A673 (cell line): ENCODE measurements at regions not wholly inside any gene's neighbourhood (a gene's known extent, or its start where the extent isn't known, plus 50 kb on each side); places are given as distances from the start of the nearest gene placed in this dataset.

Experiments used
- BruUV-seq: library from RNA; stranded (reverse); fragments of 400-500 nt; replicated peaks from 2 replicates; lab custom pipeline; 2021; lab: Mats Ljungman, UMichigan
- CTCF ChIA-PET: fragments of 300-600 bp; sonication (Branson Sonifier 250); formaldehyde crosslinking; loops from one replicate; lab custom pipeline; 2022; ENCODE audit warnings: antibody characterized with exemption; lab: Charles Lee
- POLR2A ChIA-PET: fragments of 300-600 bp; sonication (Branson Sonifier 250); formaldehyde crosslinking; loops from one replicate; lab custom pipeline; 2022; ENCODE audit warnings: antibody characterized with exemption; ENCODE audit not compliant: low non-redundant PET; lab: Charles Lee
- DNase-seq: peaks from one replicate; pipeline ENCODE4 v3.0.0-alpha.2; 2015; ENCODE audit warnings: low spot score
- H3K27ac ChIP-seq: fragments of 200-600 bp; sonication (generic); 2 replicates; pipeline ENCODE4 v1.5.1; 2016; ENCODE audit warnings: mixed run types, low read depth, mild to moderate bottlenecking, mixed read lengths, antibody characterized with exemption, low read length; ENCODE audit not compliant: poor library complexity, severe bottlenecking
- H3K27me3 ChIP-seq: fragments of 200-600 bp; sonication (generic); replicated peaks from 2 replicates; pipeline ENCODE4 v1.6.1; 2017; ENCODE audit warnings: mixed run types, low read depth, mild to moderate bottlenecking, mixed read lengths, antibody characterized with exemption, low read length; ENCODE audit not compliant: insufficient read depth, poor library complexity
- H3K36me3 ChIP-seq: fragments of 200-600 bp; sonication (generic); 2 replicates; pipeline ENCODE4 v1.6.1; 2016; ENCODE audit warnings: mixed run types, mild to moderate bottlenecking, mixed read lengths, antibody characterized with exemption, low read length; ENCODE audit not compliant: insufficient read depth, poor library complexity, severe bottlenecking
- H3K4me1 ChIP-seq: fragments of 200-600 bp; sonication (generic); 2 replicates; pipeline ENCODE4 v1.6.1; 2017; ENCODE audit warnings: mixed run types, mild to moderate bottlenecking, mixed read lengths, antibody characterized with exemption, low read length; ENCODE audit not compliant: insufficient read depth, poor library complexity, severe bottlenecking
- H3K4me3 ChIP-seq: fragments of 200-600 bp; sonication (generic); 2 replicates; pipeline ENCODE4 v1.5.1; 2016; ENCODE audit warnings: low read depth, mixed run types, mild to moderate bottlenecking, mixed read lengths, low read length; ENCODE audit not compliant: poor library complexity, severe bottlenecking
- H3K9me3 ChIP-seq: fragments of 200-600 bp; sonication (generic); 2 replicates; pipeline ENCODE4 v1.6.1; 2016; ENCODE audit warnings: mixed run types, low read depth, mild to moderate bottlenecking, mixed read lengths, antibody characterized with exemption, low read length; ENCODE audit not compliant: poor library complexity, severe bottlenecking
- EZH2 ChIP-seq: fragments of 200-600 bp; sonication (generic); IDR thresholded peaks from 2 replicates; pipeline ENCODE4 v1.6.1; 2017; ENCODE audit warnings: borderline replicate concordance, low read depth, mild to moderate bottlenecking, mixed read lengths, antibody characterized with exemption, low read length; ENCODE audit not compliant: poor library complexity, severe bottlenecking
- intact Hi-C: fragments of 100-400 bp; cut with micrococcal nuclease; formaldehyde crosslinking; loops from one replicate; pipeline ENCODE4 v1.10.0; 2022; ENCODE audit not compliant: unreplicated experiment
- TF ChIP-seq, protein P1 (sequence below): fragments of 300-800, 200-600 bp; sonication (generic); conservative IDR thresholded peaks from 2 replicates; pipeline ENCODE4 v1.5.1; 2017; ENCODE audit warnings: low read depth, mild to moderate bottlenecking, antibody characterized with exemption, low read length, moderate library complexity, mixed read lengths

DNA sequence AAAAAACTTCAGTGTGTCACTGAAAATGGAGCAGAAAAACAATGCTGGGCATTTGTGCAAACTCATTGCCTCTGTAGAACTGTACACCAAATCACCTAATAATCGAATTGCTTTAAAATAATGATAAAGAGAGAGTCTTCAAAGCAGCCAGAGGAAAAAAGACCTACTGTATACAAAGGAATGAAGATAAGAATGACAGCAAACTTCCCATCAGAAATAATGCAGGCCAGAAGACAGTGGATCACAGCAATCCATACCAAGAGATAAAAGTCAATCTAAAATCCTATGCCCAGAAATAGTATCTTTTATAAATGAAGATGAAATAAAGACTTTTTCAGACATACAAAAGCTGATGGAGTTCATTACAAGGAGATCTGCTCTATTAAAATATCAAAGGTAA, 134.7 kb upstream of the VEPH1 start:
- no TSS peak for BruUV-seq
- POLR2A ChIA-PET: no interaction called here
- CTCF ChIA-PET: no interaction called here

DNA sequence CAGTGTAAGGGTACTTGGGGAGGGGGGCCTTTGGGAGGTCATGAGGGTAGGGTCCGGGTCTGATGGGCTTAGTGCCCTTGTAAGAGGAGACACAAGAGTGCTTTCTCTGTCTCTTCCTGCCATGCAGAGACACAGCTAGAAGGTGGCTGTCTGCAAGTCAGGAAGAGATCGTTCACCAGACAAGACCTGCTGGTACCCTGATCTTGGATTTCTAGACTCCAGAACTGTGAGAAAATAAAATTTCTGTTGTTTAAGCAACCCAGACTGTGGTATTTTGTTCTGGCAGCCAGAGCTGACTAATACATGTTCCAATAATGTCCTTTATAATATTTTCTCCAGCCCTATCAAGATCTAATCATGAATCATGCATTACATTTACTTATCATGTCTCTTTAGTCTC, 130.0 kb upstream of the VEPH1 start:
- intact Hi-C loops: no loop called here
- ChIA-PET POLR2A (no interaction called here), CTCF (no interaction called here)
- Histone ChIP-seq H3K9me3 (peaks cover 8% of the 10 kb centered on the region), H3K4me3 (no peak overlapping the region), H3K4me1 (no peaks in the 10 kb centered on the region), H3K27ac (no peak overlapping the region), H3K27me3 (peaks cover 44% of the 10 kb centered on the region), H3K36me3 (no peaks in the 10 kb centered on the region)
- BruUV-seq: no TSS peak
- no peak for DNase-seq
- TF ChIP-seq, protein P1, sequence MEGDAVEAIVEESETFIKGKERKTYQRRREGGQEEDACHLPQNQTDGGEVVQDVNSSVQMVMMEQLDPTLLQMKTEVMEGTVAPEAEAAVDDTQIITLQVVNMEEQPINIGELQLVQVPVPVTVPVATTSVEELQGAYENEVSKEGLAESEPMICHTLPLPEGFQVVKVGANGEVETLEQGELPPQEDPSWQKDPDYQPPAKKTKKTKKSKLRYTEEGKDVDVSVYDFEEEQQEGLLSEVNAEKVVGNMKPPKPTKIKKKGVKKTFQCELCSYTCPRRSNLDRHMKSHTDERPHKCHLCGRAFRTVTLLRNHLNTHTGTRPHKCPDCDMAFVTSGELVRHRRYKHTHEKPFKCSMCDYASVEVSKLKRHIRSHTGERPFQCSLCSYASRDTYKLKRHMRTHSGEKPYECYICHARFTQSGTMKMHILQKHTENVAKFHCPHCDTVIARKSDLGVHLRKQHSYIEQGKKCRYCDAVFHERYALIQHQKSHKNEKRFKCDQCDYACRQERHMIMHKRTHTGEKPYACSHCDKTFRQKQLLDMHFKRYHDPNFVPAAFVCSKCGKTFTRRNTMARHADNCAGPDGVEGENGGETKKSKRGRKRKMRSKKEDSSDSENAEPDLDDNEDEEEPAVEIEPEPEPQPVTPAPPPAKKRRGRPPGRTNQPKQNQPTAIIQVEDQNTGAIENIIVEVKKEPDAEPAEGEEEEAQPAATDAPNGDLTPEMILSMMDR: no peak
- TF ChIP-seq EZH2: no peak

More for the DNA sequence above, 134.7 kb upstream of the VEPH1 start:
- no peak for TF ChIP-seq EZH2
- TF ChIP-seq, protein P1: no peak
- intact Hi-C loops: no loop called here
- DNase-seq: no peak
- Histone ChIP-seq H3K4me3 (no peak overlapping the region), H3K27ac (no peak overlapping the region), H3K36me3 (no peaks in the 10 kb centered on the region), H3K4me1 (no peaks in the 10 kb centered on the region), H3K9me3 (peaks cover 8% of the 10 kb centered on the region), H3K27me3 (peaks cover 9% of the 10 kb centered on the region)

DNA sequence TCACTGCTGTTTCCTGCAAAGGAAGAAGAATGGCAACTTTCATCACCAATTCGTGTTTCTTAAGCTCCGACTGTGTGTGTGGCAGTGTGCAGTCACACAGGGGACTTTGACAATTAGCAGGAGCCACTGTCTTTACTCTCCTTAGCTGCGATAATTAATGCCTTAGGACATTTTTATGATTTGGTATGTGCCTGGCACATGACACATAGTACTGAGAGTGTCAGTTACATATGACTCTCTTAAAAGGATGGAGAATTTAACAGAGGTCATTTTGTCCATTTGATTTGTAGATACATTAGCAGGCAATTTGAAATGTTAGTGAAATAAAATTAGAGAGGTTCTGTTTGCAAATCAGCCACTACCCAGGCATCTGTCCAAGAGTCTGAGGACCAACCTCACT, 128.9 kb upstream of the VEPH1 start:
- POLR2A ChIA-PET: no interaction called here
- no peak for DNase-seq

More for the DNA sequence above, 128.9 kb upstream of the VEPH1 start:
- CTCF ChIA-PET: no interaction called here
- peaks cover 3% of the 10 kb centered on the region for H3K9me3 ChIP-seq
- BruUV-seq: no TSS peak
- H3K36me3 ChIP-seq: no peaks in the 10 kb centered on the region
- no peaks in the 10 kb centered on the region for H3K4me1 ChIP-seq
- no peak for TF ChIP-seq EZH2
- TF ChIP-seq, protein P1: no peak
- intact Hi-C loops: no loop called here
- peaks cover 45% of the 10 kb centered on the region for H3K27me3 ChIP-seq
- no peak overlapping the region for H3K27ac ChIP-seq
- no peak overlapping the region for H3K4me3 ChIP-seq
